Thymus (tissue), 11 donors: ENCODE measurements at regions not wholly inside any gene's neighbourhood (a gene's known extent, or its start where the extent isn't known, plus 50 kb on each side); places are given as distances from the start of the nearest gene placed in this dataset.
"Not testable (repeated sequence)": the region's sequence is repeated elsewhere in the genome, so short reads cannot be mapped to it uniquely, and the experiment has no call there.

Source experiments
- DNase-seq, 9 donors: peaks; one replicate each; pipeline ENCODE4 v3.0.0-alpha.2; 2013; ENCODE audit warnings: low spot score in 9 of 9, low read depth in 6 of 9, missing footprints in 1 of 9
- H3K27ac ChIP-seq, 2 donors: one replicate each; pipeline ENCODE4 v1.5.1; 2013; ENCODE audit warnings: control low read depth in 1 of 2, low read depth in 1 of 2, low read length in 1 of 2, mild to moderate bottlenecking in 1 of 2, moderate library complexity in 1 of 2
- H3K27me3 ChIP-seq, 2 donors: one replicate each; pipeline ENCODE4 v1.5.1; 2013; ENCODE audit warnings: low read length in 1 of 2; ENCODE audit not compliant: control insufficient read depth in 2 of 2, insufficient read depth in 1 of 2
- H3K36me3 ChIP-seq, 2 donors: one replicate each; pipeline ENCODE4 v1.5.1; 2013; ENCODE audit warnings: low read length in 1 of 2, mild to moderate bottlenecking in 1 of 2, moderate library complexity in 1 of 2; ENCODE audit not compliant: control insufficient read depth in 2 of 2, insufficient read depth in 2 of 2
- H3K4me1 ChIP-seq, 2 donors: one replicate each; pipeline ENCODE4 v1.5.1; 2013; ENCODE audit warnings: low read length in 2 of 2; ENCODE audit not compliant: control insufficient read depth in 2 of 2, insufficient read depth in 2 of 2
- H3K4me3 ChIP-seq, 2 donors: one replicate each; pipeline ENCODE4 v1.5.1; 2013; ENCODE audit warnings: low read length in 2 of 2, control low read depth in 1 of 2, mild to moderate bottlenecking in 1 of 2
- H3K9me3 ChIP-seq, 2 donors: one replicate each; pipeline ENCODE4 v1.5.1; 2013; ENCODE audit warnings: low read length in 1 of 2, mild to moderate bottlenecking in 1 of 2; ENCODE audit not compliant: control insufficient read depth in 2 of 2, insufficient read depth in 1 of 2
- WGBS: extraction: QIAGEN DNeasy Blood & Tissue Kit; methylation state at CpG from one replicate; pipeline ENCODE4 v1.1.7; 2013; 5-methylcytosine and 5-hydroxymethylcytosine counted together
- donor health status: healthy.

- Histone ChIP-seq H3K4me3 (no peak overlapping the region), H3K27ac (no peak overlapping the region), H3K9me3 (peaks cover 0 to 8% of the 10 kb centered on the region in 2 donors), H3K4me1 (no peaks in the 10 kb centered on the region), H3K36me3 (no peaks in the 10 kb centered on the region), H3K27me3 (no peaks in the 10 kb centered on the region)
- no peak for DNase-seq
- 95% methylated on average over 2 of the region's 2 CpGs for WGBS
Measured at GRCh38 chr12:124132530-124132929, 159.5 kb downstream of the ZNF664 start.

GRCh38 chr12:124136796-124137195, 158.1 kb upstream of the RFLNA start:
- H3K4me3 ChIP-seq, result no peak overlapping the region
- peaks cover 0 to 9% of the 10 kb centered on the region in 2 donors for H3K9me3 ChIP-seq
- no peak overlapping the region for H3K27ac ChIP-seq
- H3K4me1 ChIP-seq, result peaks cover 0 to 8% of the 10 kb centered on the region in 2 donors
- H3K36me3 ChIP-seq, result no peaks in the 10 kb centered on the region
- no peaks in the 10 kb centered on the region for H3K27me3 ChIP-seq
- DNase-seq, result no peak

GRCh38 chr12:124140944-124141486, 153.9 kb upstream of the RFLNA start:
- Histone ChIP-seq H3K27me3 (no peaks in the 10 kb centered on the region), H3K4me3 (no peak overlapping the region), H3K9me3 (peaks cover 0 to 13% of the 10 kb centered on the region in 2 donors), H3K36me3 (no peaks in the 10 kb centered on the region), H3K4me1 (peaks cover 0 to 8% of the 10 kb centered on the region in 2 donors), H3K27ac (no peak overlapping the region)
- DNase-seq, result no peak
- WGBS, result 36% methylated on average over 7 of the region's 7 CpGs

GRCh38 chr12:124141611-124142010, 153.3 kb upstream of the RFLNA start:
- 40% methylated on average over 3 of the region's 3 CpGs for WGBS
- not testable (repeated sequence) for H3K27ac ChIP-seq, DNase-seq, H3K4me1 ChIP-seq, H3K27me3 ChIP-seq, H3K4me3 ChIP-seq, H3K36me3 ChIP-seq
- peaks cover 0 to 13% of the 10 kb centered on the region in 2 donors for H3K9me3 ChIP-seq

GRCh38 chr12:124142395-124143035, 152.4 kb upstream of the RFLNA start:
- peaks cover 0 to 14% of the 10 kb centered on the region in 2 donors for H3K4me1 ChIP-seq
- no peaks in the 10 kb centered on the region for H3K27me3 ChIP-seq
- no peak overlapping the region for H3K27ac ChIP-seq
- no peak overlapping the region for H3K4me3 ChIP-seq
- peaks cover 0 to 6% of the 10 kb centered on the region in 2 donors for H3K9me3 ChIP-seq
- DNase-seq, result no peak
- 96% methylated on average over 8 of the region's 8 CpGs for WGBS
- H3K36me3 ChIP-seq, result no peaks in the 10 kb centered on the region

GRCh38 chr12:124143726-124144125, 151.2 kb upstream of the RFLNA start:
- 97% methylated on average over 5 of the region's 5 CpGs for WGBS
- H3K4me3 ChIP-seq, result no peak overlapping the region
- H3K4me1 ChIP-seq, result peaks cover 0 to 22% of the 10 kb centered on the region in 2 donors
- no peaks in the 10 kb centered on the region for H3K27me3 ChIP-seq
- no peaks in the 10 kb centered on the region for H3K36me3 ChIP-seq
- no peak for DNase-seq
- H3K27ac ChIP-seq, result no peak overlapping the region
- peaks cover 0 to 4% of the 10 kb centered on the region in 2 donors for H3K9me3 ChIP-seq

GRCh38 chr12:124144531-124145194, 150.2 kb upstream of the RFLNA start:
- no peak overlapping the region for H3K4me3 ChIP-seq
- H3K9me3 ChIP-seq, result peaks cover 0 to 4% of the 10 kb centered on the region in 2 donors
- no peaks in the 10 kb centered on the region for H3K36me3 ChIP-seq
- H3K27ac ChIP-seq, result no peak overlapping the region
- no peak for DNase-seq
- H3K4me1 ChIP-seq, result peaks cover 0 to 22% of the 10 kb centered on the region in 2 donors
- H3K27me3 ChIP-seq, result no peaks in the 10 kb centered on the region
- WGBS, result 98% methylated on average over 9 of the region's 9 CpGs

- DNase-seq, result no peak
- peaks cover 0 to 13% of the 10 kb centered on the region in 2 donors for H3K4me1 ChIP-seq
- 98% methylated on average over 2 of the region's 2 CpGs for WGBS
Measured at GRCh38 chr12:124147027-124147426, 147.9 kb upstream of the RFLNA start.

GRCh38 chr12:124147575-124147974, 147.3 kb upstream of the RFLNA start:
- Histone ChIP-seq H3K27ac (peak overlapping the region in 1 of 2 donors; percentile 36), H3K9me3 (peaks cover 0 to 2% of the 10 kb centered on the region in 2 donors), H3K4me1 (peaks cover 0 to 13% of the 10 kb centered on the region in 2 donors), H3K36me3 (no peaks in the 10 kb centered on the region), H3K27me3 (no peaks in the 10 kb centered on the region), H3K4me3 (no peak overlapping the region)
- peak in 3 of 9 donors; percentile 5 to 21 (median 13) for DNase-seq
- 51% methylated on average over 6 of the region's 6 CpGs for WGBS

More at GRCh38 chr12:124147027-124147426, 147.9 kb upstream of the RFLNA start:
- Histone ChIP-seq H3K27me3 (no peaks in the 10 kb centered on the region), H3K9me3 (peaks cover 0 to 4% of the 10 kb centered on the region in 2 donors), H3K27ac (no peak overlapping the region), H3K4me3 (no peak overlapping the region), H3K36me3 (no peaks in the 10 kb centered on the region)
